WTC11 (cell line): ENCODE measurements at regions not wholly inside any gene's neighbourhood (a gene's known extent, or its start where the extent isn't known, plus 50 kb on each side); places are given as distances from the start of the nearest gene placed in this dataset.

Source experiments
- ATAC-seq: fragments of 200-7000 bp; cut with Tn5 transposase; 2 replicates; pipeline ENCODE4 v1.10.0; 2021; ENCODE audit warnings: mild to moderate bottlenecking, moderate library complexity
- CTCF ChIA-PET: fragments of 300-600 bp; sonication (Branson Sonifier 250); formaldehyde crosslinking; loops from one replicate; lab custom pipeline; 2021; ENCODE audit warnings: antibody characterized with exemption; lab: Charles Lee
- POLR2A ChIA-PET: fragments of 350-600 bp; sonication (Branson Sonifier 250); formaldehyde crosslinking; loops from one replicate; lab custom pipeline; 2021; ENCODE audit warnings: antibody characterized with exemption; lab: Charles Lee
- DNase-seq: peaks from one replicate; pipeline ENCODE4 v3.0.0; 2021; ENCODE audit warnings: low spot score
- H3K27ac Mint-ChIP-seq: 2 replicates; pipeline ENCODE4 v1.8.0; 2021; ENCODE audit warnings: mixed read lengths
- H3K27me3 Mint-ChIP-seq: 2 replicates; pipeline ENCODE4 v1.8.0; 2021; ENCODE audit warnings: low read depth, mild to moderate bottlenecking, moderate library complexity, mixed read lengths
- H3K36me3 Mint-ChIP-seq: 2 replicates; pipeline ENCODE4 v1.8.0; 2021; ENCODE audit warnings: mixed read lengths
- H3K4me1 Mint-ChIP-seq: 2 replicates; pipeline ENCODE4 v1.8.0; 2022; ENCODE audit warnings: mixed read lengths
- H3K4me3 Mint-ChIP-seq: 2 replicates; pipeline ENCODE4 v1.8.0; 2021; ENCODE audit warnings: mild to moderate bottlenecking, moderate library complexity, mixed read lengths
- H3K9me3 Mint-ChIP-seq: 2 replicates; pipeline ENCODE4 v1.8.0; 2021; ENCODE audit warnings: mixed read lengths
- AR ChIP-seq: fragments of 250-450 bp; sonication (Bioruptor Pico); IDR thresholded peaks from 2 replicates; pipeline ENCODE4 v1.9.0; 2021; ENCODE audit warnings: mild to moderate bottlenecking
- CREM ChIP-seq: sonication (generic); formaldehyde crosslinking; IDR thresholded peaks from 2 replicates; pipeline ENCODE4 v1.8.1; 2022; ENCODE audit warnings: mild to moderate bottlenecking, missing genetic modification reagents, moderate library complexity
- ELF4 ChIP-seq: sonication (generic); formaldehyde crosslinking; IDR thresholded peaks from 2 replicates; pipeline ENCODE4 v1.8.1; 2022; ENCODE audit warnings: low read depth, mild to moderate bottlenecking, moderate library complexity, missing genetic modification reagents
- FOXJ3 ChIP-seq: sonication (generic); formaldehyde crosslinking; IDR thresholded peaks from 2 replicates; pipeline ENCODE4 v1.9.0; 2021; ENCODE audit warnings: missing genetic modification reagents, mild to moderate bottlenecking, borderline replicate concordance
- GABPB1 ChIP-seq: sonication (generic); formaldehyde crosslinking; IDR thresholded peaks from 2 replicates; pipeline ENCODE4 v1.8.1; 2023; ENCODE audit warnings: mild to moderate bottlenecking, missing genetic modification reagents
- GRHL2 ChIP-seq: fragments of 250-450 bp; sonication (Bioruptor Pico); IDR thresholded peaks from 2 replicates; pipeline ENCODE4 v1.8.0; 2022; ENCODE audit warnings: mild to moderate bottlenecking, moderate library complexity; ENCODE audit not compliant: insufficient replicate concordance, severe bottlenecking
- MYBL2 ChIP-seq: sonication (generic); formaldehyde crosslinking; IDR thresholded peaks from 2 replicates; pipeline ENCODE4 v1.8.1; 2023; ENCODE audit warnings: mild to moderate bottlenecking, moderate library complexity, missing genetic modification reagents
- NFYB ChIP-seq: sonication (generic); formaldehyde crosslinking; conservative IDR thresholded peaks from 2 replicates; pipeline ENCODE4 v1.8.0; 2022; ENCODE audit warnings: low read depth, missing genetic modification reagents
- PRDM15 ChIP-seq: sonication (generic); formaldehyde crosslinking; IDR thresholded peaks from 2 replicates; pipeline ENCODE4 v1.8.0; 2022; ENCODE audit warnings: missing genetic modification reagents
- USF1 ChIP-seq: sonication (generic); formaldehyde crosslinking; IDR thresholded peaks from 2 replicates; pipeline ENCODE4 v1.8.0; 2022; ENCODE audit warnings: mild to moderate bottlenecking, missing genetic modification reagents
- TF ChIP-seq, protein P1 (sequence below): sonication (generic); formaldehyde crosslinking; IDR thresholded peaks from 2 replicates; pipeline ENCODE4 v1.8.1; 2023; ENCODE audit warnings: mild to moderate bottlenecking, moderate library complexity, missing genetic modification reagents
- TF ChIP-seq, protein P2 (sequence below): sonication (generic); formaldehyde crosslinking; IDR thresholded peaks from 2 replicates; pipeline ENCODE4 v1.8.1; 2023; ENCODE audit warnings: mild to moderate bottlenecking, missing genetic modification reagents, moderate library complexity
- TF ChIP-seq, protein P3 (sequence below): sonication (generic); formaldehyde crosslinking; IDR thresholded peaks from 2 replicates; pipeline ENCODE4 v1.8.1; 2023; ENCODE audit warnings: mild to moderate bottlenecking, missing genetic modification reagents, borderline replicate concordance

DNA sequence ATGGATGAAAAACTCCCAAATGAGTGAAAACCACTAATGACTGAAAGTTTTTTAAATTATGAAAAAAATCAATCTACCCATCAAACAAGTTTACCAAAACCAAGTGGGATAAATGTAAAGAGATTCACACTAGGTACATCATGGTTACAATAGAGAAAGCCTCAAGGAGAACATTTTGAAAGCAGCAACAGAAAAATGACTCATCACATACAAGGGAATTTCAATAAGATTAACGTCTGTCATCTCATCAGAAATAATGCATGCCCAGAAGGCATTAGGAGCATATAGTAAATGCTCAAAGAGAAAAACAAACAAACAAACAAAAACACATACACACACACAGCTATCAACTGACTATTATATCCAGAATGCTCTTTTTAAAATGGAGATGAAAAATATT is 261.8 kb upstream of the KIF2B start:
- Mint-ChIP-seq H3K27ac (no peak overlapping the region), H3K36me3 (peaks cover 15% of the 10 kb centered on the region), H3K9me3 (peaks cover 29% of the 10 kb centered on the region), H3K4me3 (no peak overlapping the region), H3K4me1 (no peaks in the 10 kb centered on the region)
- ChIA-PET CTCF (no interaction called here), POLR2A (no interaction called here)
- TF ChIP-seq FOXJ3 (no peak), NFYB (CRISPR knock-in tag) (no peak)
- TF ChIP-seq, all 79 proteins: peak for 0
- H3K27me3 Mint-ChIP-seq = no peaks in the 10 kb centered on the region
- DNase-seq (no peak), ATAC-seq (no peak)

- peaks cover 3% of the 10 kb centered on the region; the same call in 1 of the 2 replicates for H3K27me3 Mint-ChIP-seq
- H3K27ac Mint-ChIP-seq = no peak overlapping the region
- TF ChIP-seq PRDM15 (CRISPR knock-in tag) = no peak
- no peak for TF ChIP-seq USF1 (CRISPR knock-in tag)
- no peak for TF ChIP-seq AR (CRISPR knock-in tag)
- TF ChIP-seq, protein P1, sequence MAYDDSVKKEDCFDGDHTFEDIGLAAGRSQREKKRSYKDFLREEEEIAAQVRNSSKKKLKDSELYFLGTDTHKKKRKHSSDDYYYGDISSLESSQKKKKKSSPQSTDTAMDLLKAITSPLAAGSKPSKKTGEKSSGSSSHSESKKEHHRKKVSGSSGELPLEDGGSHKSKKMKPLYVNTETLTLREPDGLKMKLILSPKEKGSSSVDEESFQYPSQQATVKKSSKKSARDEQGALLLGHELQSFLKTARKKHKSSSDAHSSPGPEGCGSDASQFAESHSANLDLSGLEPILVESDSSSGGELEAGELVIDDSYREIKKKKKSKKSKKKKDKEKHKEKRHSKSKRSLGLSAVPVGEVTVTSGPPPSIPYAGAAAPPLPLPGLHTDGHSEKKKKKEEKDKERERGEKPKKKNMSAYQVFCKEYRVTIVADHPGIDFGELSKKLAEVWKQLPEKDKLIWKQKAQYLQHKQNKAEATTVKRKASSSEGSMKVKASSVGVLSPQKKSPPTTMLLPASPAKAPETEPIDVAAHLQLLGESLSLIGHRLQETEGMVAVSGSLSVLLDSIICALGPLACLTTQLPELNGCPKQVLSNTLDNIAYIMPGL (CRISPR knock-in tag) = no peak
- TF ChIP-seq, all 79 proteins: peak for 0
- Mint-ChIP-seq H3K9me3 (peaks cover 51% of the 10 kb centered on the region), H3K36me3 (peaks cover 31% of the 10 kb centered on the region), H3K4me1 (no peaks in the 10 kb centered on the region), H3K4me3 (no peak overlapping the region)
- no peak for DNase-seq
- POLR2A ChIA-PET = no interaction called here
- ATAC-seq = no peak
- CTCF ChIA-PET = no interaction called here
These were observed 274.5 kb upstream of the KIF2B start for GRCh38 chr17:53548252-53548651.

DNA sequence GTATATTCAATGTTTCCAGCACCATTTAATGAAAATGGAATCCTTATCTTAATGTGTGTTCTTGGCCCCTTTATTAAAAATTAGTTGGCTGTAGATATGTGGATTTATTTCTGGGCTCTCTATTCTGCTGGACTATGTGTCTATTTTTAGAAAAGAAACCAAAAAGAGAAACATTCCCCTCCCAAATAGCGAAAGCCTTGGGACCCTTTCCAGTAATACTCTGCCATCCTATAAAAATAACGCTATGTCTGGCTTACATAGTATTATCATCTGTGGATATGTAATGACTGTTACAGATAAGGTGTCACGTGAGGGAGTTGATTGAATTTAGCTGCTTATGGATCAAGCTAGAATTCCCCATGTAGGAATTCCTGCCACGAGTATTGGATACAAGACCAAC is 279.3 kb upstream of the KIF2B start:
- Mint-ChIP-seq H3K27ac (no peak overlapping the region), H3K27me3 (no peaks in the 10 kb centered on the region; the same call in 1 of the 2 replicates)
- CTCF ChIA-PET = no interaction called here
- TF ChIP-seq CREM (CRISPR knock-in tag) (no peak), GABPB1 (CRISPR knock-in tag) (no peak), GRHL2 (CRISPR knock-in tag) (no peak), NFYB (CRISPR knock-in tag) (no peak), ELF4 (CRISPR knock-in tag) (no peak), MYBL2 (CRISPR knock-in tag) (no peak)
- TF ChIP-seq, protein P2, sequence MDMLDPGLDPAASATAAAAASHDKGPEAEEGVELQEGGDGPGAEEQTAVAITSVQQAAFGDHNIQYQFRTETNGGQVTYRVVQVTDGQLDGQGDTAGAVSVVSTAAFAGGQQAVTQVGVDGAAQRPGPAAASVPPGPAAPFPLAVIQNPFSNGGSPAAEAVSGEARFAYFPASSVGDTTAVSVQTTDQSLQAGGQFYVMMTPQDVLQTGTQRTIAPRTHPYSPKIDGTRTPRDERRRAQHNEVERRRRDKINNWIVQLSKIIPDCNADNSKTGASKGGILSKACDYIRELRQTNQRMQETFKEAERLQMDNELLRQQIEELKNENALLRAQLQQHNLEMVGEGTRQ (CRISPR knock-in tag) = no peak
- TF ChIP-seq, protein P3, sequence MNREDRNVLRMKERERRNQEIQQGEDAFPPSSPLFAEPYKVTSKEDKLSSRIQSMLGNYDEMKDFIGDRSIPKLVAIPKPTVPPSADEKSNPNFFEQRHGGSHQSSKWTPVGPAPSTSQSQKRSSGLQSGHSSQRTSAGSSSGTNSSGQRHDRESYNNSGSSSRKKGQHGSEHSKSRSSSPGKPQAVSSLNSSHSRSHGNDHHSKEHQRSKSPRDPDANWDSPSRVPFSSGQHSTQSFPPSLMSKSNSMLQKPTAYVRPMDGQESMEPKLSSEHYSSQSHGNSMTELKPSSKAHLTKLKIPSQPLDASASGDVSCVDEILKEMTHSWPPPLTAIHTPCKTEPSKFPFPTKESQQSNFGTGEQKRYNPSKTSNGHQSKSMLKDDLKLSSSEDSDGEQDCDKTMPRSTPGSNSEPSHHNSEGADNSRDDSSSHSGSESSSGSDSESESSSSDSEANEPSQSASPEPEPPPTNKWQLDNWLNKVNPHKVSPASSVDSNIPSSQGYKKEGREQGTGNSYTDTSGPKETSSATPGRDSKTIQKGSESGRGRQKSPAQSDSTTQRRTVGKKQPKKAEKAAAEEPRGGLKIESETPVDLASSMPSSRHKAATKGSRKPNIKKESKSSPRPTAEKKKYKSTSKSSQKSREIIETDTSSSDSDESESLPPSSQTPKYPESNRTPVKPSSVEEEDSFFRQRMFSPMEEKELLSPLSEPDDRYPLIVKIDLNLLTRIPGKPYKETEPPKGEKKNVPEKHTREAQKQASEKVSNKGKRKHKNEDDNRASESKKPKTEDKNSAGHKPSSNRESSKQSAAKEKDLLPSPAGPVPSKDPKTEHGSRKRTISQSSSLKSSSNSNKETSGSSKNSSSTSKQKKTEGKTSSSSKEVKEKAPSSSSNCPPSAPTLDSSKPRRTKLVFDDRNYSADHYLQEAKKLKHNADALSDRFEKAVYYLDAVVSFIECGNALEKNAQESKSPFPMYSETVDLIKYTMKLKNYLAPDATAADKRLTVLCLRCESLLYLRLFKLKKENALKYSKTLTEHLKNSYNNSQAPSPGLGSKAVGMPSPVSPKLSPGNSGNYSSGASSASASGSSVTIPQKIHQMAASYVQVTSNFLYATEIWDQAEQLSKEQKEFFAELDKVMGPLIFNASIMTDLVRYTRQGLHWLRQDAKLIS (CRISPR knock-in tag) = no peak
- TF ChIP-seq, all 79 proteins: peak for 0
- Mint-ChIP-seq H3K4me3 (no peak overlapping the region), H3K4me1 (no peaks in the 10 kb centered on the region), H3K36me3 (peaks cover 15% of the 10 kb centered on the region), H3K9me3 (peaks cover 30% of the 10 kb centered on the region)
- POLR2A ChIA-PET = no interaction called here
- no peak for DNase-seq
- ATAC-seq = no peak
